CD4-positive, alpha-beta T cell (primary cell): ENCODE measurements at regions not wholly inside any gene's neighbourhood (a gene's known extent, or its start where the extent isn't known, plus 50 kb on each side); places are given as distances from the start of the nearest gene placed in this dataset.

Experiments used
- ATAC-seq: fragments of 200-7000 bp; cut with Tn5 transposase; one replicate; pipeline ENCODE4 v1.10.0; 2022; ENCODE audit warnings: mild to moderate bottlenecking; ENCODE audit not compliant: poor library complexity
- CTCF ChIA-PET: fragments of 350-600 bp; sonication (Branson Sonifier 250); formaldehyde crosslinking; loops from one replicate; lab custom pipeline; 2021; ENCODE audit warnings: antibody characterized with exemption, inconsistent platforms; lab: Charles Lee
- POLR2A ChIA-PET: fragments of 350-600 bp; sonication (Branson Sonifier 250); formaldehyde crosslinking; loops from one replicate; lab custom pipeline; 2021; ENCODE audit warnings: antibody characterized with exemption, inconsistent platforms; lab: Charles Lee
- DNase-seq, 14 experiments: peaks; one replicate each; pipeline ENCODE4 v3.0.0-alpha.2; 2013 to 2020; ENCODE audit warnings: mixed read lengths in 2 of 14
- H3K27ac ChIP-seq, 2 donors: one replicate each; pipeline versions ENCODE4 v1.5.1 to v1.7.0; 2013; ENCODE audit warnings: low read length in 2 of 2, low read depth in 1 of 2, mild to moderate bottlenecking in 1 of 2
- H3K27me3 ChIP-seq, 2 experiments: 1 replicate in 1 of 2; 2 replicates in 1 of 2; pipeline versions ENCODE4 v1.6.1 to v1.7.0; 2013; ENCODE audit warnings: low read length in 2 of 2, control low read depth in 1 of 2, mild to moderate bottlenecking in 1 of 2, moderate library complexity in 1 of 2; ENCODE audit not compliant: insufficient read depth in 2 of 2, control insufficient read depth in 1 of 2
- H3K36me3 ChIP-seq: one replicate; pipeline ENCODE4 v1.6.1; 2013; ENCODE audit warnings: low read length, control low read depth; ENCODE audit not compliant: insufficient read depth
- H3K4me1 ChIP-seq: one replicate; pipeline ENCODE4 v1.6.1; 2013; ENCODE audit warnings: low read length, control low read depth; ENCODE audit not compliant: insufficient read depth
- H3K4me3 ChIP-seq: one replicate; pipeline ENCODE4 v1.5.1; 2013; ENCODE audit warnings: mild to moderate bottlenecking, low read length, moderate library complexity
- H3K9me3 ChIP-seq, 2 experiments: 1 replicate in 1 of 2; 2 replicates in 1 of 2; pipeline versions ENCODE4 v1.6.1 to v1.7.0; 2013; ENCODE audit warnings: low read length in 2 of 2, mild to moderate bottlenecking in 2 of 2, control low read depth in 1 of 2, moderate library complexity in 1 of 2; ENCODE audit not compliant: control insufficient read depth in 1 of 2, insufficient read depth in 1 of 2
- H3K27ac Mint-ChIP-seq: one replicate; pipeline ENCODE4 v1.8.0; 2020; ENCODE audit warnings: mixed read lengths
- H3K27me3 Mint-ChIP-seq: one replicate; pipeline ENCODE4 v1.8.0; 2021; ENCODE audit warnings: mixed read lengths
- H3K36me3 Mint-ChIP-seq: one replicate; pipeline ENCODE4 v1.8.0; 2021; ENCODE audit warnings: low read depth, mixed read lengths
- H3K4me1 Mint-ChIP-seq: one replicate; pipeline ENCODE4 v1.8.0; 2021; ENCODE audit warnings: low read depth, mixed read lengths
- H3K4me3 Mint-ChIP-seq: one replicate; pipeline ENCODE4 v1.8.0; 2020; ENCODE audit warnings: mild to moderate bottlenecking, mixed read lengths
- H3K9me3 Mint-ChIP-seq: one replicate; pipeline ENCODE4 v1.8.0; 2020; ENCODE audit warnings: mixed read lengths
- CTCF ChIP-seq: fragments of 200-600 bp; IDR thresholded peaks from one replicate; pipeline ENCODE4 v1.8.0; 2022; ENCODE audit warnings: antibody characterized with exemption, mild to moderate bottlenecking
- intact Hi-C, 2 experiments: fragments of 100-400 bp; cut with DNase I in 1 of 2; cut with micrococcal nuclease in 1 of 2; formaldehyde crosslinking; loops; one replicate each; pipeline versions ENCODE4 v1.15.1 to v1.9.0; 2023 to 2025; cut with DNase I, micrococcal nuclease

GRCh38 chr4:54988655-54989054, 136.7 kb downstream of the KDR start:
- POLR2A ChIA-PET = no interaction called here
- TF ChIP-seq CTCF = no peak
- Histone ChIP-seq H3K27me3 (no peaks in the 10 kb centered on the region), H3K27ac (no peak overlapping the region), H3K4me3 (no peak overlapping the region), H3K36me3 (no peaks in the 10 kb centered on the region), H3K9me3 (peaks cover 21 to 23% of the 10 kb centered on the region in 2 experiments), H3K4me1 (no peaks in the 10 kb centered on the region)
- no peaks in the 10 kb centered on the region for H3K4me1 Mint-ChIP-seq
- CTCF ChIA-PET = no interaction called here
- no peak overlapping the region for H3K4me3 Mint-ChIP-seq
- intact Hi-C loops = no loop called here
- no peaks in the 10 kb centered on the region for H3K36me3 Mint-ChIP-seq
- H3K27me3 Mint-ChIP-seq = no peaks in the 10 kb centered on the region
- ATAC-seq = no peak
- peaks cover 11% of the 10 kb centered on the region for H3K9me3 Mint-ChIP-seq
- no peak for DNase-seq
- H3K27ac Mint-ChIP-seq = no peak overlapping the region

GRCh38 chr4:54986095-54986846, 139.1 kb downstream of the KDR start:
- H3K9me3 ChIP-seq = peaks cover 16 to 21% of the 10 kb centered on the region in 2 experiments
- no peaks in the 10 kb centered on the region for H3K36me3 ChIP-seq
- intact Hi-C loops = no loop called here
- no peak overlapping the region for H3K4me3 Mint-ChIP-seq
- no peaks in the 10 kb centered on the region for H3K27me3 ChIP-seq
- no peak overlapping the region for H3K27ac Mint-ChIP-seq
- ChIA-PET CTCF (no interaction called here), POLR2A (no interaction called here)
- DNase-seq (no peak), ATAC-seq (no peak)
- TF ChIP-seq CTCF = no peak
- H3K4me1 Mint-ChIP-seq = no peaks in the 10 kb centered on the region
- peaks cover 11% of the 10 kb centered on the region for H3K9me3 Mint-ChIP-seq
- H3K36me3 Mint-ChIP-seq = no peaks in the 10 kb centered on the region
- H3K4me3 ChIP-seq = no peak overlapping the region
- peaks cover 6% of the 10 kb centered on the region for H3K27me3 Mint-ChIP-seq
- H3K4me1 ChIP-seq = no peaks in the 10 kb centered on the region
- no peak overlapping the region for H3K27ac ChIP-seq

GRCh38 chr4:54976682-54977081, 148.7 kb downstream of the KDR start:
- intact Hi-C loops = no loop called here
- Histone ChIP-seq H3K4me1 (no peaks in the 10 kb centered on the region), H3K9me3 (no peaks in the 10 kb centered on the region), H3K27ac (no peak overlapping the region), H3K36me3 (no peaks in the 10 kb centered on the region), H3K27me3 (no peaks in the 10 kb centered on the region), H3K4me3 (no peak overlapping the region)
- no peak for TF ChIP-seq CTCF
- DNase-seq (no peak), ATAC-seq (no peak)
- Mint-ChIP-seq H3K4me1 (no peaks in the 10 kb centered on the region), H3K27me3 (peaks cover 19% of the 10 kb centered on the region), H3K4me3 (no peak overlapping the region), H3K27ac (no peak overlapping the region), H3K9me3 (peaks cover 4% of the 10 kb centered on the region), H3K36me3 (no peaks in the 10 kb centered on the region)
- ChIA-PET POLR2A (no interaction called here), CTCF (no interaction called here)
